Heart left ventricle (tissue), 16 donors: ENCODE measurements at regions not wholly inside any gene's neighbourhood (a gene's known extent, or its start where the extent isn't known, plus 50 kb on each side); places are given as distances from the start of the nearest gene placed in this dataset.

Experiments used
- ATAC-seq, 4 donors: fragments of 200-7000 bp; cut with Tn5 transposase; one replicate each; pipeline ENCODE4 v1.9.1; 2020 to 2022; ENCODE audit warnings: moderate library complexity in 4 of 4, mild to moderate bottlenecking in 3 of 4, moderate number of reproducible peaks in 1 of 4
- DNase-seq, 5 donors: peaks; one replicate each; pipeline ENCODE4 v3.0.0-alpha.2; 2020
- H3K27ac ChIP-seq, 12 donors: fragments of 200-600 bp; sonication (generic) in 4 of 12; one replicate each; pipeline versions ENCODE4 v1.5.0 to v1.8.0; 2016 to 2022; ENCODE audit warnings: mild to moderate bottlenecking in 2 of 12
- H3K27me3 ChIP-seq, 9 donors: fragments of 200-600 bp; sonication (generic) in 2 of 9; one replicate each; pipeline versions ENCODE4 v1.5.1 to v1.8.0; 2016 to 2022; ENCODE audit warnings: mild to moderate bottlenecking in 3 of 9
- H3K36me3 ChIP-seq, 9 donors: fragments of 200-600 bp; sonication (generic) in 2 of 9; one replicate each; pipeline versions ENCODE4 v1.5.0 to v1.8.0; 2018 to 2022; ENCODE audit warnings: mild to moderate bottlenecking in 2 of 9
- H3K4me1 ChIP-seq, 12 donors: fragments of 200-600 bp; sonication (generic) in 4 of 12; one replicate each; pipeline versions ENCODE4 v1.5.0 to v1.8.0; 2016 to 2022; ENCODE audit warnings: mild to moderate bottlenecking in 3 of 12
- H3K4me3 ChIP-seq, 12 donors: fragments of 200-600 bp; sonication (generic) in 4 of 12; one replicate each; pipeline versions ENCODE4 v1.5.0 to v1.8.0; 2017 to 2022; ENCODE audit warnings: mild to moderate bottlenecking in 9 of 12, moderate library complexity in 4 of 12
- H3K9me3 ChIP-seq, 12 donors: fragments of 200-600 bp; sonication (generic) in 4 of 12; one replicate each; pipeline versions ENCODE4 v1.5.0 to v1.8.0; 2016 to 2022; ENCODE audit warnings: mild to moderate bottlenecking in 1 of 12
- CTCF ChIP-seq, 12 donors: fragments of 200-600 bp; sonication (generic) in 4 of 12; IDR thresholded peaks; one replicate each; pipeline versions ENCODE4 v1.5.0 to v1.8.0; 2018 to 2022; ENCODE audit warnings: antibody characterized with exemption in 12 of 12, mild to moderate bottlenecking in 5 of 12
- POLR2A ChIP-seq, 2 donors: fragments of 450-650 bp; IDR thresholded peaks; one replicate each; pipeline ENCODE4 v1.6.1; 2017; ENCODE audit warnings: antibody characterized with exemption in 2 of 2, mild to moderate bottlenecking in 2 of 2, moderate library complexity in 2 of 2
- WGBS, 4 donors: extraction: QIAGEN DNeasy Blood & Tissue Kit in 2 of 4; methylation state at CpG; one replicate each; pipeline versions ENCODE4 v1.1.5 to v1.1.7; 2013 to 2018; 5-methylcytosine and 5-hydroxymethylcytosine counted together
- intact Hi-C, 10 donors: fragments of 100-400 bp; cut with DNase I; formaldehyde crosslinking; loops; one replicate each; pipeline versions ENCODE4 v1.11.1 to v1.14.2; 2022
- donor health status: ischemic (EF 13 %, LVEDD 7.1; RV severe dilation, severe dysfunction).
- donor health status: healthy with polysubstance abuse.
- donor health status: DM: no; HTN: yes; CAD: no.
- donor health status: DM: no; HTN: no; CAD: no.
- donor health status: ischemic (EF 25% LVEDD 6.9; RV normal size, moderate dysfunction).
- donor health status: ischemic (EF 25% LVEDD 5.7; RV mildly dilated, moderate dysfunction).
- donor health status: healthy.
- donor health status: DM: yes; HTN: yes; CAD: no.
- donor health status: ischemic (EF 35%, LVEDD 5.7; RV mildly dilated, moderate dysfunction).
- donor health status: nonischemic (EF 11% LVEDD 7.7; RV severe dilation, severe dysfunction).
- donor health status: DM: yes; HTN: yes; CAD: no.
- donor health status: PGD.
- donor health status: ischemic (EF 29% LVEDD 5.4; RV normal size, mild dysfunction).
- donor health status: nonischemic (EF 23%, LVEDD 6.1; RV moderate dilation, normal function).

GRCh38 chr4:140809676-140810075 lies 53.5 kb upstream of the TBC1D9 start:
- H3K27me3 ChIP-seq: no peaks in the 10 kb centered on the region
- H3K27ac ChIP-seq: peak overlapping the region in 3 of 12 donors; percentile 30 to 82 (median 37)
- TF ChIP-seq POLR2A (IDR thresholded peaks at IDR 0.05) (no peak), CTCF (IDR thresholded peaks at IDR 0.05) (no peak)
- H3K9me3 ChIP-seq: no peaks in the 10 kb centered on the region
- WGBS, 4 donors: 40 to 52% (median 43%) methylated on average over 6 of the region's 6 CpGs
- H3K4me1 ChIP-seq: peaks cover 0 to 41% (median 0%) of the 10 kb centered on the region in 12 donors
- ATAC-seq: peak in 2 of 4 donors; percentile 31 to 53
- H3K4me3 ChIP-seq: no peak overlapping the region
- intact Hi-C loops: loop anchor here in 1 of 10 donors (10.0 kb wide), 1 partner anchor 45 kb away; no protein-coding TSS in a partner anchor
- no peak for DNase-seq
- H3K36me3 ChIP-seq: no peaks in the 10 kb centered on the region

- no peak for ATAC-seq
- WGBS, 4 donors: 83 to 92% (median 86%) methylated on average over 7 of the region's 7 CpGs
- H3K27ac ChIP-seq: peak overlapping the region in 5 of 12 donors; percentile 8 to 82 (median 42)
Observed at GRCh38 chr4:140808256-140808655, 52.1 kb upstream of the TBC1D9 start.

GRCh38 chr4:140807491-140808252 lies 51.5 kb upstream of the TBC1D9 start:
- H3K4me1 ChIP-seq: peaks cover 0 to 41% (median 0%) of the 10 kb centered on the region in 12 donors
- H3K36me3 ChIP-seq: no peaks in the 10 kb centered on the region
- H3K4me3 ChIP-seq: no peak overlapping the region
- H3K9me3 ChIP-seq: no peaks in the 10 kb centered on the region
- ATAC-seq: peak in 2 of 4 donors; percentile 22 to 44
- DNase-seq: no peak
- intact Hi-C loops: no loop called here
- no peak for TF ChIP-seq POLR2A (IDR thresholded peaks at IDR 0.05)
- TF ChIP-seq CTCF (IDR thresholded peaks at IDR 0.05): no peak
- peak overlapping the region in 6 of 12 donors; percentile 16 to 82 (median 42) for H3K27ac ChIP-seq
- WGBS, 4 donors: 55 to 70% (median 66%) methylated on average over 6 of the region's 6 CpGs
- no peaks in the 10 kb centered on the region for H3K27me3 ChIP-seq

More at GRCh38 chr4:140808256-140808655, 52.1 kb upstream of the TBC1D9 start:
- H3K36me3 ChIP-seq: no peaks in the 10 kb centered on the region
- no peaks in the 10 kb centered on the region for H3K27me3 ChIP-seq
- no peaks in the 10 kb centered on the region for H3K9me3 ChIP-seq
- TF ChIP-seq POLR2A (IDR thresholded peaks at IDR 0.05) (no peak), CTCF (IDR thresholded peaks at IDR 0.05) (no peak)
- no peak for DNase-seq
- intact Hi-C loops: no loop called here
- peaks cover 0 to 41% (median 0%) of the 10 kb centered on the region in 12 donors for H3K4me1 ChIP-seq
- H3K4me3 ChIP-seq: no peak overlapping the region

GRCh38 chr4:140806163-140806562 lies 50.0 kb upstream of the TBC1D9 start:
- H3K4me3 ChIP-seq: no peak overlapping the region
- intact Hi-C loops: no loop called here
- no peaks in the 10 kb centered on the region for H3K27me3 ChIP-seq
- 93 to 96% (median 96%) methylated on average over 4 of the region's 4 CpGs for WGBS, 4 donors
- H3K9me3 ChIP-seq: no peaks in the 10 kb centered on the region
- H3K27ac ChIP-seq: no peak overlapping the region
- DNase-seq: no peak
- ATAC-seq: no peak
- TF ChIP-seq CTCF (IDR thresholded peaks at IDR 0.05): no peak
- no peak for TF ChIP-seq POLR2A (IDR thresholded peaks at IDR 0.05)
- H3K4me1 ChIP-seq: peaks cover 0 to 45% (median 0%) of the 10 kb centered on the region in 12 donors
- no peaks in the 10 kb centered on the region for H3K36me3 ChIP-seq
